ENCODE measurements at regions not wholly inside any gene's neighbourhood (a gene's known extent, or its start where the extent isn't known, plus 50 kb on each side); places are given as distances from the start of the nearest gene placed in this dataset.

DNA sequence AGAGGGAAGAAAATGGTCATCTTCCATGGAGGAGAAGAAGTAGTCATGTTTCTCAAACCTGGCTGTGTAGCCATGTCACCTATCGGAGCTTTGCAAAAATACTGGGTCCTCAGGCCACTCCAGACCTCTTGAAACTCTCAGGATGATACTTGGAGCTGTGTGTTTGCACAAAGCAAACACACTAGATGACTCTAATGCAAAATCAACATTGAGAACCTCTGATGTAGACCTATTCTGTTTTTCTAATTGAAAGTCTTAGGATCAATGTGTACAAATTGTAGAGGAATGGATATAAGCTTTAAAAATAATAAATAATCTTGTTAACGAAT lies 444.3 kb downstream of the RND3 start:
- TF ChIP-seq, protein P1, sequence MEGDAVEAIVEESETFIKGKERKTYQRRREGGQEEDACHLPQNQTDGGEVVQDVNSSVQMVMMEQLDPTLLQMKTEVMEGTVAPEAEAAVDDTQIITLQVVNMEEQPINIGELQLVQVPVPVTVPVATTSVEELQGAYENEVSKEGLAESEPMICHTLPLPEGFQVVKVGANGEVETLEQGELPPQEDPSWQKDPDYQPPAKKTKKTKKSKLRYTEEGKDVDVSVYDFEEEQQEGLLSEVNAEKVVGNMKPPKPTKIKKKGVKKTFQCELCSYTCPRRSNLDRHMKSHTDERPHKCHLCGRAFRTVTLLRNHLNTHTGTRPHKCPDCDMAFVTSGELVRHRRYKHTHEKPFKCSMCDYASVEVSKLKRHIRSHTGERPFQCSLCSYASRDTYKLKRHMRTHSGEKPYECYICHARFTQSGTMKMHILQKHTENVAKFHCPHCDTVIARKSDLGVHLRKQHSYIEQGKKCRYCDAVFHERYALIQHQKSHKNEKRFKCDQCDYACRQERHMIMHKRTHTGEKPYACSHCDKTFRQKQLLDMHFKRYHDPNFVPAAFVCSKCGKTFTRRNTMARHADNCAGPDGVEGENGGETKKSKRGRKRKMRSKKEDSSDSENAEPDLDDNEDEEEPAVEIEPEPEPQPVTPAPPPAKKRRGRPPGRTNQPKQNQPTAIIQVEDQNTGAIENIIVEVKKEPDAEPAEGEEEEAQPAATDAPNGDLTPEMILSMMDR (IDR thresholded peaks at IDR 0.05), result no peak
- no peak for TF ChIP-seq POLR2A (IDR thresholded peaks at IDR 0.05)
